T-helper 2 cell (primary cell): ENCODE measurements at regions not wholly inside any gene's neighbourhood (a gene's known extent, or its start where the extent isn't known, plus 50 kb on each side); places are given as distances from the start of the nearest gene placed in this dataset.
"Not testable (repeated sequence)": the region's sequence is repeated elsewhere in the genome, so short reads cannot be mapped to it uniquely, and the experiment has no call there.

Experiments used
- DNase-seq, 5 experiments: peaks; one replicate each; pipeline versions ENCODE4 v3.0.0 to v3.0.0-alpha.2; 2012 to 2022

GRCh38 chr5:169411786-169412430 is 111.0 kb upstream of the SLIT3 start:
- DNase-seq = no peak

GRCh38 chr5:169410996-169411783 is 110.3 kb upstream of the SLIT3 start:
- no peak for DNase-seq

GRCh38 chr5:169408731-169409130 is 107.8 kb upstream of the SLIT3 start:
- DNase-seq = no peak

- DNase-seq = no peak
Observed at GRCh38 chr5:169408171-169408570, 107.2 kb upstream of the SLIT3 start.

- no peak for DNase-seq
Observed at GRCh38 chr5:169404223-169404622, 103.3 kb upstream of the SLIT3 start.

- DNase-seq = no peak
Observed at GRCh38 chr5:169398515-169398914, 97.6 kb upstream of the SLIT3 start.

- no peak for DNase-seq
Observed at GRCh38 chr5:169395136-169395535, 94.2 kb upstream of the SLIT3 start.

- DNase-seq = no peak
Observed at GRCh38 chr5:169394371-169394770, 93.4 kb upstream of the SLIT3 start.

GRCh38 chr5:169393907-169394306 is 93.0 kb upstream of the SLIT3 start:
- DNase-seq = no peak

- DNase-seq = no peak
Observed at GRCh38 chr5:169390265-169390664, 89.3 kb upstream of the SLIT3 start.

- peak in 1 of 5 experiments; percentile 36 for DNase-seq
Observed at GRCh38 chr5:169389318-169389717, 88.4 kb upstream of the SLIT3 start.

- no peak for DNase-seq
Observed at GRCh38 chr5:169385636-169386035, 84.7 kb upstream of the SLIT3 start.

- no peak for DNase-seq
Observed at GRCh38 chr5:169384661-169385060, 83.7 kb upstream of the SLIT3 start.

GRCh38 chr5:169374761-169375160 is 73.8 kb upstream of the SLIT3 start:
- no peak for DNase-seq

- DNase-seq = no peak
Observed at GRCh38 chr5:169374111-169374510, 73.2 kb upstream of the SLIT3 start.

GRCh38 chr5:169371801-169372200 is 70.9 kb upstream of the SLIT3 start:
- DNase-seq = not testable (repeated sequence)

- DNase-seq = no peak
Observed at GRCh38 chr5:169369130-169369529, 68.2 kb upstream of the SLIT3 start.

GRCh38 chr5:169367861-169368260 is 66.9 kb upstream of the SLIT3 start:
- no peak for DNase-seq

- no peak for DNase-seq
Observed at GRCh38 chr5:169357291-169357690, 56.4 kb upstream of the SLIT3 start.

- no peak for DNase-seq
Observed at GRCh38 chr5:169356811-169357210, 55.9 kb upstream of the SLIT3 start.

- DNase-seq = no peak
Observed at GRCh38 chr5:169356181-169356580, 55.2 kb upstream of the SLIT3 start.

GRCh38 chr5:169354921-169355320 is 54.0 kb upstream of the SLIT3 start:
- no peak for DNase-seq

GRCh38 chr5:169354263-169354662 is 53.3 kb upstream of the SLIT3 start:
- peak in 1 of 5 experiments; percentile 68 for DNase-seq

GRCh38 chr5:169352901-169353300 is 52.0 kb upstream of the SLIT3 start:
- no peak for DNase-seq
